ENCODE measurements at regions not wholly inside any gene's neighbourhood (a gene's known extent, or its start where the extent isn't known, plus 50 kb on each side); places are given as distances from the start of the nearest gene placed in this dataset.

GRCh38 chr3:66934041-66934440, 64.1 kb upstream of the KBTBD8 start:
- no peak for TF ChIP-seq PAX5 (IDR thresholded peaks at IDR 0.05; ENCODE audit: insufficient read depth, low read length, severe bottlenecking)
- TF ChIP-seq TAF1 (IDR thresholded peaks at IDR 0.05; ENCODE audit: low read depth, low read length): no peak
- no peak for TF ChIP-seq POU2F2 (IDR thresholded peaks at IDR 0.05; ENCODE audit: low read depth, low read length)
- no peak for TF ChIP-seq POLR2AphosphoS5 (IDR thresholded peaks at IDR 0.05; ENCODE audit: low read depth, low read length)
